GM04504 (cell line): ENCODE measurements at regions not wholly inside any gene's neighbourhood (a gene's known extent, or its start where the extent isn't known, plus 50 kb on each side); places are given as distances from the start of the nearest gene placed in this dataset.
"Not testable (repeated sequence)": the region's sequence is repeated elsewhere in the genome, so short reads cannot be mapped to it uniquely, and the experiment has no call there.

Source experiments
- DNase-seq: peaks from one replicate; pipeline ENCODE4 v3.0.0-alpha.2; 2012; ENCODE audit warnings: low read depth

DNA sequence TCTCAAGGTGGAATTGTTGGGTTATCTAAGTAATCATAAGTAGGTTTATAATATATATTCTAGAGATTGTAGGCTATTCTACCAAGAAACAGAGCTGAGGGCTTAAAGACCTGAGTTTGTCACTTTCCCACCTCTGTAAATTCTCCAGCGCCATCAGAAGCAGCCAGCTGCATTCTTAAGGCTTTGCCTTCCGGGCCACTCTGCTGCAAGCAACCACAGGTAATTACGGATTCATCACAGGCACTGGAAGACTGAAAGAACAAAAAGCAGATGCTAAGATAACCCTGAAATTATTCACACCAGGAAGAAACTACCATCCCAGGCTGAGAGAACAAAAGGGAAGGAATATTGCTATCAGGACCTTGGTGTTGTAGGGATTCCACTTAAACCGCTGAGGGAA, 137.8 kb upstream of the JCAD start:
- DNase-seq, result no peak

GRCh38 chr10:30196559-30196958, 137.2 kb upstream of the JCAD start:
- not testable (repeated sequence) for DNase-seq

DNA sequence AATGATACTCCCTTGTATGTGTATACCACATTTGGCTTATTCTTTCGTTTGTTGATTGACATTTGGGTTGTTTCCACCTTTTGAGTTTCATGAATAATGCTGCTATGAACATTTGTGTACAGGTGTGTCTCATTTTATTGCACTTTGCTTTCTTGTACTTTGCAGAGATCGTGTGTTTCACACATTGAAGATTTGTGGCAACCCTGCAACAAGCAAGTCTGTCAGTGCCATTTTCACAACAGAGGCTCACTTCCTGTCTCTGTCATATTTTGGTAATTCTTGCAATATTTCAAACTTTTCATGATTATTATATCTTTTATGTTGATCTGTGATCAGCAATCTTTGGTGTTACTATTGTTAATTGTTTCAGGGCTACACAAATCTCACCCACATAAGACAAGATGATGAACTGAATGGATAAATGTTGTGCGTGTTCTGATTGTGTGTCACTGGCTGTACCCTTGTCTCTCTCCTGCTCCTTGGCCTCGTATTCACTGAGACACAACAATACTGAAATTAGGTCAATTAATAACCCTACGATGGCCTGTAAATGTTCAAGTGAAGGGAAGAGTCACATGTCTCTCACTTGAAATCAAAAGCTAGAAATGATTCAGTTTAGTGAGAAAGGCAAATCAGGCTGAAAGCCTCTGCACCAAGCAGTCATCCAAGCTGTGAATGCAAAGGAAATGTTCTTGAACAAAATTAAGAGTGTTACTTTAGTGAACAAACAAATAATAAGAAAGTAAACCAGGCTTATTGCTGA, 133.6 kb upstream of the JCAD start:
- DNase-seq, result no peak

GRCh38 chr10:30190577-30191552, 131.5 kb upstream of the JCAD start:
- no peak for DNase-seq

GRCh38 chr10:30189238-30189580, 129.8 kb upstream of the JCAD start:
- DNase-seq, result no peak

DNA sequence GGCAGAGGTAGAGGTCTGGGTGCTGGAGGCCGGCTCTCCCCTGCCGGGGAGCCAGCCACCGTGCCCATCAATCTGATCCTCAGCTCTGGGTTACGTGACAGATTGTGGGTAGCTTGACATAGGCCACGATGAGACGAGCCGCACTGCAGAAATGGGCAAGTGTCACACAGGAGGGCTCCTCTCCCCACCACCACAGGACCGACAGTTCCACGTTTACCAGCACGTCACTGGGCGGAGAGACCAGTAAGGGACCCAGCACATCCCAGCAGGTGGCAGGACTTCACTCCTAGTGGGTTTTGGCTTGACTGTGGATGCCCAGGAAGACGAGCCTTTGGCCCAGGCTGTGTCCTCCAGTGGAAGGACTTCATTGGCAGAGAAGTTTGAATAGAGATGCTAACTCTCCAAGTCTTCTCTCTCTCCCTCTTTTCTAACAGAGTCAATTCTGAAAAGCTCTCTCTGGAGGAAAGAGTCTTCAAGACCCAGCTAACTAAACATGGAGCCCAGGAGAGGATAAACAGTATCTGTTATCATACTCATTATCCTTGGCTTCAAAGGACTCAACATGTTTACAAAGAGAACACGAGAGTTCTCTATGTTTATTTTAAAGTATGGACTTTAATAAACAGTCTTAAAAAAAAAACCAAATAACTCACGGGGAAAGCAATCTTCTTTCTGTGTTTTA, 129.3 kb upstream of the JCAD start:
- DNase-seq, result no peak

GRCh38 chr10:30188101-30188500, 128.7 kb upstream of the JCAD start:
- no peak for DNase-seq

DNA sequence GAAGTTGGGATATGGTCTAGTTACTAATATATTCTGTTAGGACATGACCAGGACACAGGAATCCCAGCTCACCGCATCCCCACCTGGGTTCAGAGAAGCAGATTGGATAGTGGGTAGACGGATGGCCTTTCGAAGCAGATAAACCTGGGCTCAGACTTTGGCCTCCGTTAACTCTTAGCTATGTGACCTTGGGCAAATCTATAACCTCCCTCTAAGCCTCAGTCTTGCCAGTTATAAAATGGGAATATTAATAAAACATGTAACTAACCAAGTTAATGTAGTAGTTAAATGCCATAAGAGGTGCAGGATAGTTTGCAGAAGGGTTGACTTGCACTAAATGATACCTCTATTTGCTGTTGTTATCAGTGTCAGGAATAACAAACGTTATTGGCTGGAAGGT, 127.6 kb upstream of the JCAD start:
- no peak for DNase-seq

- DNase-seq, result no peak
These were observed 127.0 kb upstream of the JCAD start for GRCh38 chr10:30186371-30186875.

GRCh38 chr10:30185916-30186315, 126.5 kb upstream of the JCAD start:
- DNase-seq, result peak; percentile 70

GRCh38 chr10:30185341-30185740, 126.0 kb upstream of the JCAD start:
- no peak for DNase-seq

GRCh38 chr10:30184397-30185033, 125.1 kb upstream of the JCAD start:
- DNase-seq, result no peak

DNA sequence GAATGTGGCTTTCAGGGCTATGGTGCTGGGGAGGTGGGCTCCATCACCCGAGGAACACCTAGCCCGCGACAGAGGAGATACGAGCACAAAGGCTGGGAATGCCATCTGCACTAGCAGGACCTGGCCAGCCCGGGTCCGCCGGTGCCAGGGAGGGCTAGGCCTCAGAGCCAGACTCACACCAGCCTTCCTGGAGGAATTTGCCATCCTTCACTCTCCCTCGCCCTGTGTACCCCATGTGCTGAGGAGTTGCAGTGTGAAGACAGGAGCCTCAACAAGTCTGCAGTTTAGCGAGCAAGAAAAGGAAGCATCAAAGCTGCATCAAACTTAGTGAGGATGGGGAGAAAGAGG, 123.6 kb upstream of the JCAD start:
- DNase-seq, result no peak

DNA sequence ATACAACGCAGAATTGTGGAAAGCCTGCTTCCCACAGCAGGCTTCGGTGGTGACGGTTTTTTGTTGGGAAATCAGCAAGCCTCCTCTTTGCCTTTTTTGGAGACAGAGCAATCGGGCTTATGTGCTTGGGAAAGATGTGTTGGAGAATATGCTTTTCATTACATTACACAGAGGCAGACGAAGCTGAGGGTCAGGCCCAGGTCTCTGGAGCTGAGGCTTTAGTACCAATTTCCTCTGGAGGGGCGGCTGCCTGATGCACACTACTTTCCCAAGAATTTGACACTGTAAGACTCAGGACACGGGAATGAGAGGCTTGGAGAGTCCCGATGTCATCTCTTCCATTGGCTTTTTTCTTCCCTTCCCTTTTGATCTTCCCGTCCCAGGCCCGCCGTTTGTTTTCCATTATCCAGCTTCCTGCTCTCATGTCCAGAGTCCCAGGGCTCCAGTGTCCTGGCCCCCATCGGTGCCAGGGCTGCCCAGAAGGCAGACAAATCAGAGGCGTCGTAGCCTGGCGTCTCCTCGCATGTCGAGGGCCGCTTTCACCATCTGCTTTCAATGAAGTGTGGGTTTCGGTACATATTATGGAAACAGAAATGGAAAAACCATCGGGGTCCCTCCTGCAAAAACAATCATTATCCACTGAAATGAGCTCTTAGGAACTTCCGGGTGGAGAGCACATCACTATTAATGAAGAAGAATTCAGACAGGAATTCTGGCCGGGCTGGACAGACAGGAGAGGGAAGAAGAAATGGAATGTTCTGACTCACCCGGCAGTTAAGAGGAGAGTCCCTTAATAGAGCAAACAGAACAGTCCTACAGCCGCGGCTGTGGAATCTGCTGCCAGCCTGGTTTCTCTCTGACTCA, 123.0 kb upstream of the JCAD start:
- DNase-seq, result peak; percentile 91

- peak; percentile 61 for DNase-seq
These were observed 119.1 kb upstream of the JCAD start for GRCh38 chr10:30178356-30178964.

DNA sequence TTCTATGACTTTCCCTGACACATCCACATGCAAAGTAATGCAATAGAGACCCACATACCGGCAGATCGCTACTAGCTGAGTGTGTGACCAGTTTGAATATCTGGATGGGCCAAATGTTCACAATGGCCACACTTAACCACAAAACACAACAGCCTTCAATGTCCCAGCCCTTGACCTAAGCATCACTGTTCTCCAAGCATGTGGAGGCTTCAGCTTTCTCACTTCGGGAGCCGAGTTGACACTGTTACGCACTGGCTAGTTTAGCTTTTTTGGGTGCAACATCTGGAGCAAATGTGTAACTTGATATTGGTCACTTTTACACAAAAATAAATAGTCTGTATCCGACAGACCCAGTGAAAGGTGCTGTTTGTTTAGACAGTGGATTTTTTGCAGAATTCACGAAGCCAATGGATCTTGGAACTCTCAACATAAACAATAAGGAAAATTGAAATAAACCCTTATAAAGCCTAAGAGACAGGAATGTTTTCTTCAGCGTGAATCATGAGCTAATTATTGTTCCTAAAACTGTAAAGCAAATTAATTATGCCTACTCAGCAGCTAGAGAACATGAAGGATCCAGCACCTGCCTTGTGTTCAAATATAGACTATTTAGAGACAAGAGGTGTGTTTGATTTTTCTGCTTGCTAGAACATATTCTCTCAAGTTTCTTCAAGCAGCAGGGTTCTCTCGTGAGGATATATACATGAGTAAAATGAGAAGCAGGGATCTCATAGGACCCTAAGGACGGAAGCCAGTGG, 117.6 kb upstream of the JCAD start:
- no peak for DNase-seq

GRCh38 chr10:30176182-30176581, 116.8 kb upstream of the JCAD start:
- peak; percentile 68 for DNase-seq

- DNase-seq, result no peak
These were observed 113.3 kb upstream of the JCAD start for GRCh38 chr10:30172673-30173072.

DNA sequence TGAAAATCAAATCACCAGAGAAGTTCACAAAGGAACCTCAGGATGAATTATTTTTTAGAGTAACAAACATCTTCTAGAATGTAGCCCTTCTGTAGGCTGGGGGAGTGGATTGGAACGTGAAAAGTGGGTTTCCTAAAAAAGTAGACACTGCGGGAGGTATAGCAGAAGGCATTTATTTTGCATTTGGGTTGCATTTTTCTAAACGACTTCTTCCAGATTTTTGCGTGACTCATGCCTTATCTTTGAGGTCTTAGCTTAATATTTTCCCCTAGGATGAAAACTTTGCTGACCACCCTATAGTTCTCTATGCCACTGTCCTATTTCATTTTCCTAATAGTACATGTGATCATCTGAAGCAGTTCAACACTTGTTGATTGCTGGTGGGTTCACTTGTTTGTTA, 112.7 kb upstream of the JCAD start:
- DNase-seq, result no peak

- DNase-seq, result no peak
These were observed 112.2 kb upstream of the JCAD start for GRCh38 chr10:30171601-30172000.
